GM12875 (cell line): ENCODE measurements at regions not wholly inside any gene's neighbourhood (a gene's known extent, or its start where the extent isn't known, plus 50 kb on each side); places are given as distances from the start of the nearest gene placed in this dataset.

Experiments used
- H3K4me3 ChIP-seq: one replicate; pipeline ENCODE4 v1.5.1; 2011; ENCODE audit warnings: low read depth, low read length, control low read depth
- CTCF ChIP-seq: IDR thresholded peaks from 2 replicates; pipeline ENCODE4 v1.5.1; 2011; ENCODE audit warnings: low read depth, mild to moderate bottlenecking, control low read depth, inconsistent platforms, low read length, moderate library complexity, borderline replicate concordance; ENCODE audit not compliant: insufficient read depth

GRCh38 chr5:15092801-15093200 lies 221.2 kb upstream of the ANKH start:
- TF ChIP-seq CTCF: no peak
- no peak overlapping the region for H3K4me3 ChIP-seq

- H3K4me3 ChIP-seq: no peak overlapping the region
- no peak for TF ChIP-seq CTCF
Measured at GRCh38 chr5:15085671-15086070, 214.1 kb upstream of the ANKH start.

GRCh38 chr5:15082096-15082495 lies 210.5 kb upstream of the ANKH start:
- no peak for TF ChIP-seq CTCF

GRCh38 chr5:15080219-15080618 lies 208.6 kb upstream of the ANKH start:
- no peak for TF ChIP-seq CTCF
- H3K4me3 ChIP-seq: no peak overlapping the region

More at GRCh38 chr5:15082096-15082495, 210.5 kb upstream of the ANKH start:
- H3K4me3 ChIP-seq: no peak overlapping the region

- no peak overlapping the region for H3K4me3 ChIP-seq
- TF ChIP-seq CTCF: no peak
Measured at GRCh38 chr5:15079566-15079965, 208.0 kb upstream of the ANKH start.

- no peak overlapping the region for H3K4me3 ChIP-seq
- TF ChIP-seq CTCF: no peak
Measured at GRCh38 chr5:15074651-15075050, 203.1 kb upstream of the ANKH start.

- no peak for TF ChIP-seq CTCF
- H3K4me3 ChIP-seq: no peak overlapping the region
Measured at GRCh38 chr5:15073453-15073852, 201.9 kb upstream of the ANKH start.
